Right lobe of liver (tissue), 6 donors: ENCODE measurements at regions not wholly inside any gene's neighbourhood (a gene's known extent, or its start where the extent isn't known, plus 50 kb on each side); places are given as distances from the start of the nearest gene placed in this dataset.
"Not testable (repeated sequence)": the region's sequence is repeated elsewhere in the genome, so short reads cannot be mapped to it uniquely, and the experiment has no call there.

ENCODE experiments used
- ATAC-seq, 4 donors: fragments of 200-7000 bp; cut with Tn5 transposase; one replicate each; pipeline ENCODE4 v1.9.1; 2020; ENCODE audit warnings: mild to moderate bottlenecking in 4 of 4, moderate library complexity in 4 of 4
- DNase-seq, 3 donors: peaks; one replicate each; pipeline ENCODE4 v3.0.0-alpha.2; 2020
- H3K27ac ChIP-seq, 3 donors: fragments of 200-600 bp; one replicate each; pipeline ENCODE4 v1.8.0; 2022
- H3K27me3 ChIP-seq, 2 donors: fragments of 200-600 bp; one replicate each; pipeline ENCODE4 v1.8.0; 2022
- H3K36me3 ChIP-seq, 4 donors: fragments of 200-600 bp; sonication (generic) in 1 of 4; one replicate each; pipeline versions ENCODE4 v1.5.1 to v1.8.0; 2017 to 2022; ENCODE audit warnings: control low read depth in 1 of 4
- H3K4me1 ChIP-seq, 4 donors: fragments of 200-600 bp; sonication (generic) in 1 of 4; one replicate each; pipeline versions ENCODE4 v1.5.1 to v1.8.0; 2017 to 2022; ENCODE audit warnings: control low read depth in 1 of 4
- H3K4me3 ChIP-seq, 3 donors: fragments of 200-600 bp; one replicate each; pipeline ENCODE4 v1.8.0; 2022
- H3K9me3 ChIP-seq, 4 donors: fragments of 200-600 bp; sonication (generic) in 1 of 4; one replicate each; pipeline versions ENCODE4 v1.5.1 to v1.8.0; 2017 to 2022; ENCODE audit warnings: control low read depth in 1 of 4
- CTCF ChIP-seq, 4 donors: fragments of 200-600 bp in 3 of 4; fragments of 450-650 bp in 1 of 4; IDR thresholded peaks; one replicate each; pipeline versions ENCODE4 v1.5.1 to v1.8.0; 2016 to 2022; ENCODE audit warnings: antibody characterized with exemption in 4 of 4, mild to moderate bottlenecking in 2 of 4
- POLR2A ChIP-seq: fragments of 450-650 bp; IDR thresholded peaks from one replicate; pipeline ENCODE4 v1.6.1; 2017; ENCODE audit warnings: antibody characterized with exemption, mild to moderate bottlenecking
- WGBS: methylation state at CpG from one replicate; pipeline ENCODE4 v1.1.6; 2018; ENCODE audit warnings: low coverage, low lambda C conversion rate; ENCODE audit not compliant: insufficient coverage; ENCODE audit errors: missing lambda C conversion rate; 5-methylcytosine and 5-hydroxymethylcytosine counted together
- intact Hi-C, 2 donors: fragments of 100-400 bp; cut with DNase I; formaldehyde crosslinking; loops; one replicate each; pipeline versions ENCODE4 v1.11.2 to v1.14.1; 2022
- donor health status: DM: no; HTN: yes; CAD: no.
- donor health status: DM: no; HTN: no; CAD: no.
- donor health status: DM: no; HTN: no; CAD: no.
- donor health status: DM: no; HTN: yes; CAD: no.
- donor health status: DM: no; HTN: yes; CAD: no.

GRCh38 chr4:159856451-159856850, 753.6 kb downstream of the RAPGEF2 start:
- ATAC-seq (no peak), DNase-seq (no peak)
- no peak for TF ChIP-seq POLR2A
- TF ChIP-seq CTCF (IDR thresholded peaks at IDR 0.05): no peak
- H3K27me3 ChIP-seq: no peaks in the 10 kb centered on the region
- peaks cover 0 to 3% (median 0%) of the 10 kb centered on the region in 4 donors for H3K4me1 ChIP-seq
- no peak overlapping the region for H3K4me3 ChIP-seq
- 22% methylated on average over 5 of the region's 5 CpGs for WGBS
- intact Hi-C loops: no loop called here
- H3K27ac ChIP-seq: no peak overlapping the region
- no peaks in the 10 kb centered on the region for H3K9me3 ChIP-seq
- H3K36me3 ChIP-seq: no peaks in the 10 kb centered on the region

- Histone ChIP-seq H3K4me1 (peaks cover 0 to 3% (median 0%) of the 10 kb centered on the region in 4 donors), H3K4me3 (no peak overlapping the region), H3K9me3 (no peaks in the 10 kb centered on the region), H3K27me3 (no peaks in the 10 kb centered on the region), H3K36me3 (no peaks in the 10 kb centered on the region), H3K27ac (no peak overlapping the region)
- 77% methylated on average over 4 of the region's 4 CpGs for WGBS
- ATAC-seq (no peak), DNase-seq (no peak)
- TF ChIP-seq POLR2A (no peak), CTCF (IDR thresholded peaks at IDR 0.05) (no peak)
- intact Hi-C loops: no loop called here
Observed at GRCh38 chr4:159859656-159860148, 756.8 kb downstream of the RAPGEF2 start.

- no peak for TF ChIP-seq POLR2A
- TF ChIP-seq CTCF (IDR thresholded peaks at IDR 0.05): no peak
- DNase-seq (no peak), ATAC-seq (peak; percentile 80 to 96 (median 86))
- Histone ChIP-seq H3K36me3 (no peaks in the 10 kb centered on the region), H3K4me1 (peaks cover 0 to 3% (median 0%) of the 10 kb centered on the region in 4 donors), H3K9me3 (no peaks in the 10 kb centered on the region), H3K27me3 (no peaks in the 10 kb centered on the region), H3K4me3 (no peak overlapping the region), H3K27ac (no peak overlapping the region)
- 12% methylated on average over 3 of the region's 3 CpGs for WGBS
- intact Hi-C loops: no loop called here
Observed at GRCh38 chr4:159860945-159861344, 758.1 kb downstream of the RAPGEF2 start.

GRCh38 chr4:159864337-159864736, 761.5 kb downstream of the RAPGEF2 start:
- no peak overlapping the region for H3K4me3 ChIP-seq
- no peak for DNase-seq
- no peaks in the 10 kb centered on the region for H3K9me3 ChIP-seq
- 25% methylated on average over 3 of the region's 3 CpGs for WGBS
- intact Hi-C loops: no loop called here
- H3K27me3 ChIP-seq: no peaks in the 10 kb centered on the region
- H3K27ac ChIP-seq: no peak overlapping the region
- ATAC-seq: peak in 2 of 4 donors; percentile 36 to 40
- H3K36me3 ChIP-seq: no peaks in the 10 kb centered on the region
- TF ChIP-seq POLR2A: no peak
- no peak for TF ChIP-seq CTCF (IDR thresholded peaks at IDR 0.05)
- peaks cover 0 to 3% (median 0%) of the 10 kb centered on the region in 4 donors for H3K4me1 ChIP-seq

- Histone ChIP-seq H3K27ac (no peak overlapping the region), H3K36me3 (no peaks in the 10 kb centered on the region), H3K9me3 (no peaks in the 10 kb centered on the region), H3K4me3 (no peak overlapping the region), H3K4me1 (no peaks in the 10 kb centered on the region), H3K27me3 (no peaks in the 10 kb centered on the region)
- intact Hi-C loops: no loop called here
- DNase-seq (no peak), ATAC-seq (peak in 3 of 4 donors; percentile 25 to 62 (median 29))
- WGBS: 57% methylated on average over 1 of the region's 1 CpG
- TF ChIP-seq POLR2A (no peak), CTCF (IDR thresholded peaks at IDR 0.05) (no peak)
Observed at GRCh38 chr4:159867673-159868072, 764.8 kb downstream of the RAPGEF2 start.

- H3K36me3 ChIP-seq, DNase-seq, H3K27ac ChIP-seq, H3K4me3 ChIP-seq, ATAC-seq, H3K4me1 ChIP-seq, H3K27me3 ChIP-seq, intact Hi-C loops, H3K9me3 ChIP-seq: not testable (repeated sequence)
- 85% methylated on average over 4 of the region's 23 CpGs for WGBS
Observed at GRCh38 chr4:159868936-159869335, 766.1 kb downstream of the RAPGEF2 start.
